Adrenal gland (tissue), 5 donors: ENCODE measurements at regions not wholly inside any gene's neighbourhood (a gene's known extent, or its start where the extent isn't known, plus 50 kb on each side); places are given as distances from the start of the nearest gene placed in this dataset.

Experiments
- POLR2A ChIP-seq, 2 donors: fragments of 450-650 bp; IDR thresholded peaks; one replicate each; pipeline ENCODE4 v1.6.1; 2017; ENCODE audit warnings: antibody characterized with exemption in 2 of 2, mild to moderate bottlenecking in 2 of 2, moderate library complexity in 1 of 2
- TF ChIP-seq, protein P1 (sequence below), 6 experiments: fragments of 450-650 bp in 4 of 6; fragments of 200-600 bp in 2 of 6; sonication (generic) in 1 of 6; IDR thresholded peaks; 1 replicate in 5 of 6; 2 replicates in 1 of 6; pipeline versions ENCODE4 v1.5.1 to v1.8.0; 2016 to 2021; ENCODE audit warnings: antibody characterized with exemption in 6 of 6, mild to moderate bottlenecking in 2 of 6, moderate library complexity in 1 of 6
- donor health status: DM: no; HTN: no; CAD: no.

DNA sequence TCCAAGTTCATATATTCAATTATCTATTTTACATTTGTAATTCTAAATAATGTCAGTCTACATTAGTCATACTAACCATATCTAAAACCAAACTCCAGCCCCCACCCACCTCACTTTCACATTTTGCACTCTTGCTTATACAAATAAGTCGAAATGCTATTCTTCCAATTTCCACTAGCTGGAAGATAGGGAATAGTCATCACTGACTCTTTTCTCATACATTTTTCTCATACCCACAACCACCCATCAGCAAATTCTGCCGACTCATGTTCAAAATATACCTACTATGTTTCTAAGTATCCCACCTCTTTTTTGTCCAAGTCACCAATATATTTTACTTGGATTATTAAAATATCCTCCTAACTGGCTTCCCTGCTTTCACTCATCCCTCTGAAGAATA lies 93.2 kb upstream of the DGKB start:
- TF ChIP-seq POLR2A (IDR thresholded peaks at IDR 0.05) = no peak
- TF ChIP-seq, protein P1, sequence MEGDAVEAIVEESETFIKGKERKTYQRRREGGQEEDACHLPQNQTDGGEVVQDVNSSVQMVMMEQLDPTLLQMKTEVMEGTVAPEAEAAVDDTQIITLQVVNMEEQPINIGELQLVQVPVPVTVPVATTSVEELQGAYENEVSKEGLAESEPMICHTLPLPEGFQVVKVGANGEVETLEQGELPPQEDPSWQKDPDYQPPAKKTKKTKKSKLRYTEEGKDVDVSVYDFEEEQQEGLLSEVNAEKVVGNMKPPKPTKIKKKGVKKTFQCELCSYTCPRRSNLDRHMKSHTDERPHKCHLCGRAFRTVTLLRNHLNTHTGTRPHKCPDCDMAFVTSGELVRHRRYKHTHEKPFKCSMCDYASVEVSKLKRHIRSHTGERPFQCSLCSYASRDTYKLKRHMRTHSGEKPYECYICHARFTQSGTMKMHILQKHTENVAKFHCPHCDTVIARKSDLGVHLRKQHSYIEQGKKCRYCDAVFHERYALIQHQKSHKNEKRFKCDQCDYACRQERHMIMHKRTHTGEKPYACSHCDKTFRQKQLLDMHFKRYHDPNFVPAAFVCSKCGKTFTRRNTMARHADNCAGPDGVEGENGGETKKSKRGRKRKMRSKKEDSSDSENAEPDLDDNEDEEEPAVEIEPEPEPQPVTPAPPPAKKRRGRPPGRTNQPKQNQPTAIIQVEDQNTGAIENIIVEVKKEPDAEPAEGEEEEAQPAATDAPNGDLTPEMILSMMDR (IDR thresholded peaks at IDR 0.05) = no peak
